GM21515 (cell line): ENCODE measurements at regions not wholly inside any gene's neighbourhood (a gene's known extent, or its start where the extent isn't known, plus 50 kb on each side); places are given as distances from the start of the nearest gene placed in this dataset.

Source experiments
- ATAC-seq: cut with Tn5 transposase; IDR thresholded peaks from one replicate; pipeline ENCODE4 v1.9.1; 2021; ENCODE audit not compliant: unreplicated experiment

DNA sequence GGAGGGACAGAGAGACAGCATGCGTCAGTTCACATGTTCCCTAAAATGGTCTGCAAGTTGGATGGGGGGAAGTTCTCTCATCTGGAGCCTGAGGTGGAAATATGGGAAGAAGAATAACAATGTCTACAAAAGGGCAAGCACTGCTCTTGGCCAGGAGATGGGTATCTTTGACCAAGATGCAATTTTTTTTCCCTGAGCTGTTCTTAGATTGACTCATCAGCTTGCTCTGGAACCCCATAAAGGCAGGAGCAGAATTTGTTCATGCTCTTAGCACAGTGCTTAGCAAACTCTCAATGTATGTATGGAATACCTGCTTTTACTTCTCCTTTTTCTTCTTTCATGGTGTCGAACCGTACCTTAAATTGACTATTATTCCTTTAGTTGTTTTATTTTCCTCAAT lies 90.5 kb upstream of the ZNF827 start:
- ATAC-seq: peak; percentile 42

DNA sequence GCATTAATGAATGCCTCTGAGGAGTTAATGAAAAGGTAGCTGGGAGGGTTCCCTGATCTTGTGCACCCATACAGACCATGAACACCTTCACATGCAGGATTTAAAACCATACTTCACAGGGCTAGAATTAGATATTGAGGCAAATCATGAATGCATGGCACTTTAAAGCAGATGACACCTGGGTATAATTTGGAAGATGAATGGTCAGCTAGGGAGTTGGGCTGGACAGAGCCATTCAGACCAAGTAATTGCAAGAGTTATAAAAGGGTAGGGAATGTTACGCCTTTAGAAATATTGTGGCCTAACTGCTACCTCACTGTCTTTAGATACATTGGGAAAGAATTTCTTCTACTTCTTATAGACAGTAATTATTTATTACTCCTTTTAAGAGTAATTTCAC lies 89.1 kb upstream of the ZNF827 start:
- ATAC-seq: no peak

DNA sequence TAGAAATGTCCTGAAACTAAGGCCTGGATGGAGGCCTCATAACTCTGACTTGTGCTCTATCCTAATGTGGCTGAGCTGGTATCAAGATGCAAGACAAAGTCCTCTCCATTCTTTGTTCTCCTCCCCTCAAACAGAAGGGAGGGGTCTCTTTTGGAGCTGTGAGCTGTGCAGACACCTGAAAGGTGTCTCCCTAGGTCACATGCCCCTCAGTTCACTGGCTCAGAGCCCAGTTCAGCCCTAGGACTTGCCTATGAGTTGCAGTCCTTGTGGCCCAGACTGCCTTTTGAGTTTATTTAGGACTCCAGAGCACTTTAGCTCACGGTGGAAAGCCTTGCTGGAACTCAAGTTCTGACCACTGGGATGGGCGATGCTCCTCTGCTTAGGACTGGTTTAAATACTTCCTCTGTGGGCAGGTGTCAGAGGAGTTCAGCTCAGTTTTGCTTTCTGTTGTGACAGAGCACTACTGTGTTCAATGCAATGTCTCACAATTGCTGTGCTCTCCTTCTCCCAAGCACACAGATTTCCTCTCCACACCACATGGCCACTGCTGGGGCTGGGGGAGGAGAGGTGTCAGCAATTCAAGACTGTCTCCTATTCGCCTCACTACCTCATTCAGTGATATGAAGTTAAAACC lies 84.8 kb upstream of the ZNF827 start:
- ATAC-seq: peak; percentile 99

DNA sequence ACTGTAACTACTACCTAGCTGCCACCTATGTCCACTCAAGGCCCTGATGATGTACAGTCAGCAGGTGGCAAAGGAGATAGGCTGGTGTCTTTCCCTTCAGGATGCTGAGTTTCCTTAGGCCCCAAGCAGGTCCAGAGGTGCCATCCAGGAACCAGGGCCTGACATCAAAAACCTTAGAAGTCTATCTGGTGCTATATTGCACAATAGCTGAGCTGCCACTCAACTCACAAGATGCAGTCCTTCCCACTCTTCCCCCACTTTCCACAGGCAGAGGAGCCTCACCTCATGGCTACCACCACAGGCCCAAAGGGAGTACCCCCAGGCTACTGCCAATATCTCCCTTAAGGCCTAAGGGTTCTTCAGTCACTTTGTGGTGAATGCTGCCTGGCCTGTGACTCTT lies 83.9 kb upstream of the ZNF827 start:
- no peak for ATAC-seq

DNA sequence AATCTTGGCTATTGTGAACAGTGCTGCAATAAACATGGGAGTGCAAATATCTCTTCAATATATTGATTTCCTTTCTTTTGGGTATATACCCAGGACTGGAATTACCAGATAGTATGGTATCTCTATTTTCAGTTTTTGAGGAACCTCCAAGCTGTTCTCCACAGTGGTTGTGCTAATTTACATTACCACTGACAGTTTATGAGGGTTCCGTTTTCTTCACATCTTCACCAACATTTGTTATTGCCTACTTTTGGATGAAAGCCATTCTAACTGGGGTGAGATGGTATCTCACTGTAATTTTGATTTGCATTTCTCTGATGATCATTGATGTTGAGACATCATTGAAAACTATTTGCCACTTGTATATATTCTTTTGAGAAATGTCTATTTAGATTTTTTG lies 79.6 kb upstream of the ZNF827 start:
- ATAC-seq: no peak

DNA sequence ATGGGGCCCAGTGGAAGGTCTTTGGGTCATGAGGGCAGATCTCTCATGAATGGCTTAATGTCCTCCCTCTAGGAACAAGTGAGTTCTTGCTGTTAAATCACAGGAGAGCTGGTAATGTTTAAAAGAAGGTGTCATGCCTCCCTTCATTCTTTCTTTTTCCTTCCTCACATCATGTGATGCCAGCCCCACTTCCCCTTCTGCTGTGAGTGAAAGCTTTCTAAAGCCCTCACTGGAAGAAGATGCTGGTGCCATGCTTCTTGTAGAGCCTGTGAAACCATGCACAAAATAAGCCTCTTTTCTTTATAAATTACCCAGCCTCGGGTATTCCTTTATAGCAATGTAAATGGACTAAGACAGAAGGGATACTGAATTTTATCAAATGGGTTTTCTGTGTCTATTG lies 66.1 kb upstream of the ZNF827 start:
- no peak for ATAC-seq

DNA sequence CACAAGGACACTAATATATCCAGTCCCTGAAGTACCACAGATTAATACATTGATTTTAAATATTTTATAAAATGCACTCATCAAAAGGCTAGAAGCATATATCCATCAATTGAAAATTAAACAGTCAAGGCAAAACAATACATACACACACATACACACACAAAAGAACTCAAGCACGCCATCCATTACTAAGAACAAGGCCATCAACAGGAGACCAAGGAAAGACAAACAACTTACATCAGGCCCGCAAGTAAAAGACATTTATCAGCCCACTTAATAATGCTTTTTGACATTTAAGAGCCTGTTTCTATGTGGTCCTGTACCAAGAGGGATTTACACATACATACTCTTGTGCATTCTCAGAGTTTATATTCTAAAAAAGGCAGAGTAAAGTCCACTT lies 50.0 kb upstream of the ZNF827 start:
- ATAC-seq: no peak
